ENCODE measurements at regions not wholly inside any gene's neighbourhood (a gene's known extent, or its start where the extent isn't known, plus 50 kb on each side); places are given as distances from the start of the nearest gene placed in this dataset.

DNA sequence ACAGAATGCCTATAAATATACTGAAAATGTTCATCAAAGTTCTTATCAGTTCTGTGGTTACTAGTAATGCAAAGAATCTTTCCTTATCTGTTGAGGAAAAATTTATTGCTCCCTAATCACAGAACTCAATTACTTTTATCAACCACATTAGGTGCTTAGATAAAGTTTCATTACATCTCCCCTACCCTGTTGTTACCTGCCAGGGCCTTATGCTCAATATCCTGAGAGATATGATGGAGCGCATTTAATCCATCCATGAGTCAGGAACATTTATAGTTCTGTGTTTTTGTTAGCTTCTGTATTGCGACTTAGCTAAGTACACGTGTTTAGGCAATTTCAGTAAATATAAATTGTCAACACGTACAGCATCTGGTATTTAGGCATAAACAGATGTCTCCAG is 164.3 kb upstream of the ST8SIA4 start:
- no peaks in the 10 kb centered on the region for H4K20me1 ChIP-seq (ENCODE audit: insufficient read depth)
- no peak for DNase-seq
- no peaks in the 10 kb centered on the region for H3K9me2 ChIP-seq
- no peaks in the 10 kb centered on the region for H3K27me3 ChIP-seq (ENCODE audit: insufficient read depth)
- no peaks in the 10 kb centered on the region for H3K79me2 ChIP-seq (ENCODE audit: insufficient read depth)
- no peaks in the 10 kb centered on the region for H3F3A ChIP-seq (replicated peaks; ENCODE audit: insufficient read depth)
- no peak overlapping the region for H3K27ac ChIP-seq (ENCODE audit: low read depth in 2 of 2, low read length in 1 of 2)
- CTCF ChIA-PET = interaction anchor here (1.5 kb wide), 1 partner anchor 8 kb away, joined by 3 read pairs; no protein-coding TSS in a partner anchor
- no peak overlapping the region for H3K4me2 ChIP-seq
- POLR2A ChIA-PET = no interaction called here
- H3K36me3 ChIP-seq (replicated peaks in 1 of 2; ENCODE audit: control insufficient read depth in 1 of 2, insufficient read depth in 2 of 2, low read length in 1 of 2) = no peaks in the 10 kb centered on the region
- H2AFZ ChIP-seq (ENCODE audit: low read depth) = no peak overlapping the region
- H3K4me1 ChIP-seq (ENCODE audit: control insufficient read depth in 1 of 2, insufficient read depth in 2 of 2, low read depth in 1 of 2, low read length in 1 of 2) = no peaks in the 10 kb centered on the region
- no peaks in the 10 kb centered on the region for H3K9me3 ChIP-seq
- WGBS (ENCODE audit: low lambda C conversion rate) = 26% methylated on average over 4 of the region's 4 CpGs
- H3K4me3 ChIP-seq (ENCODE audit: low read depth in 2 of 2, low read length in 1 of 2) = no peak overlapping the region
- H3K9ac ChIP-seq = no peak overlapping the region
- no peak for TF ChIP-seq JUND (IDR thresholded peaks at IDR 0.05)
- no peak for TF ChIP-seq RFX5 (IDR thresholded peaks at IDR 0.05; ENCODE audit: low read length)
- TF ChIP-seq, protein P1, sequence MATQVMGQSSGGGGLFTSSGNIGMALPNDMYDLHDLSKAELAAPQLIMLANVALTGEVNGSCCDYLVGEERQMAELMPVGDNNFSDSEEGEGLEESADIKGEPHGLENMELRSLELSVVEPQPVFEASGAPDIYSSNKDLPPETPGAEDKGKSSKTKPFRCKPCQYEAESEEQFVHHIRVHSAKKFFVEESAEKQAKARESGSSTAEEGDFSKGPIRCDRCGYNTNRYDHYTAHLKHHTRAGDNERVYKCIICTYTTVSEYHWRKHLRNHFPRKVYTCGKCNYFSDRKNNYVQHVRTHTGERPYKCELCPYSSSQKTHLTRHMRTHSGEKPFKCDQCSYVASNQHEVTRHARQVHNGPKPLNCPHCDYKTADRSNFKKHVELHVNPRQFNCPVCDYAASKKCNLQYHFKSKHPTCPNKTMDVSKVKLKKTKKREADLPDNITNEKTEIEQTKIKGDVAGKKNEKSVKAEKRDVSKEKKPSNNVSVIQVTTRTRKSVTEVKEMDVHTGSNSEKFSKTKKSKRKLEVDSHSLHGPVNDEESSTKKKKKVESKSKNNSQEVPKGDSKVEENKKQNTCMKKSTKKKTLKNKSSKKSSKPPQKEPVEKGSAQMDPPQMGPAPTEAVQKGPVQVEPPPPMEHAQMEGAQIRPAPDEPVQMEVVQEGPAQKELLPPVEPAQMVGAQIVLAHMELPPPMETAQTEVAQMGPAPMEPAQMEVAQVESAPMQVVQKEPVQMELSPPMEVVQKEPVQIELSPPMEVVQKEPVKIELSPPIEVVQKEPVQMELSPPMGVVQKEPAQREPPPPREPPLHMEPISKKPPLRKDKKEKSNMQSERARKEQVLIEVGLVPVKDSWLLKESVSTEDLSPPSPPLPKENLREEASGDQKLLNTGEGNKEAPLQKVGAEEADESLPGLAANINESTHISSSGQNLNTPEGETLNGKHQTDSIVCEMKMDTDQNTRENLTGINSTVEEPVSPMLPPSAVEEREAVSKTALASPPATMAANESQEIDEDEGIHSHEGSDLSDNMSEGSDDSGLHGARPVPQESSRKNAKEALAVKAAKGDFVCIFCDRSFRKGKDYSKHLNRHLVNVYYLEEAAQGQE (IDR thresholded peaks at IDR 0.05; ENCODE audit: low read depth, low read length) = no peak
- no peak for TF ChIP-seq CHD2 (IDR thresholded peaks at IDR 0.05; ENCODE audit: low read length, partially characterized antibody)
- TF ChIP-seq, protein P2, sequence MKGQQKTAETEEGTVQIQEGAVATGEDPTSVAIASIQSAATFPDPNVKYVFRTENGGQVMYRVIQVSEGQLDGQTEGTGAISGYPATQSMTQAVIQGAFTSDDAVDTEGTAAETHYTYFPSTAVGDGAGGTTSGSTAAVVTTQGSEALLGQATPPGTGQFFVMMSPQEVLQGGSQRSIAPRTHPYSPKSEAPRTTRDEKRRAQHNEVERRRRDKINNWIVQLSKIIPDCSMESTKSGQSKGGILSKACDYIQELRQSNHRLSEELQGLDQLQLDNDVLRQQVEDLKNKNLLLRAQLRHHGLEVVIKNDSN (IDR thresholded peaks at IDR 0.05; ENCODE audit: borderline replicate concordance, low read depth) = no peak
- TF ChIP-seq, protein P3, sequence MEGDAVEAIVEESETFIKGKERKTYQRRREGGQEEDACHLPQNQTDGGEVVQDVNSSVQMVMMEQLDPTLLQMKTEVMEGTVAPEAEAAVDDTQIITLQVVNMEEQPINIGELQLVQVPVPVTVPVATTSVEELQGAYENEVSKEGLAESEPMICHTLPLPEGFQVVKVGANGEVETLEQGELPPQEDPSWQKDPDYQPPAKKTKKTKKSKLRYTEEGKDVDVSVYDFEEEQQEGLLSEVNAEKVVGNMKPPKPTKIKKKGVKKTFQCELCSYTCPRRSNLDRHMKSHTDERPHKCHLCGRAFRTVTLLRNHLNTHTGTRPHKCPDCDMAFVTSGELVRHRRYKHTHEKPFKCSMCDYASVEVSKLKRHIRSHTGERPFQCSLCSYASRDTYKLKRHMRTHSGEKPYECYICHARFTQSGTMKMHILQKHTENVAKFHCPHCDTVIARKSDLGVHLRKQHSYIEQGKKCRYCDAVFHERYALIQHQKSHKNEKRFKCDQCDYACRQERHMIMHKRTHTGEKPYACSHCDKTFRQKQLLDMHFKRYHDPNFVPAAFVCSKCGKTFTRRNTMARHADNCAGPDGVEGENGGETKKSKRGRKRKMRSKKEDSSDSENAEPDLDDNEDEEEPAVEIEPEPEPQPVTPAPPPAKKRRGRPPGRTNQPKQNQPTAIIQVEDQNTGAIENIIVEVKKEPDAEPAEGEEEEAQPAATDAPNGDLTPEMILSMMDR (IDR thresholded peaks at IDR 0.05) = no peak
- TF ChIP-seq EP300 (IDR thresholded peaks at IDR 0.05; ENCODE audit: borderline replicate concordance in 1 of 2, low read depth in 1 of 2, low read length in 1 of 2) = no peak
- TF ChIP-seq SMC3 (IDR thresholded peaks at IDR 0.05; ENCODE audit: low read depth, low read length) = no peak
- TF ChIP-seq RCOR1 (IDR thresholded peaks at IDR 0.05; ENCODE audit: low read length) = no peak
- no peak for TF ChIP-seq SIN3A (IDR thresholded peaks at IDR 0.05; ENCODE audit: borderline replicate concordance, low read depth, low read length)
- TF ChIP-seq, protein P4, sequence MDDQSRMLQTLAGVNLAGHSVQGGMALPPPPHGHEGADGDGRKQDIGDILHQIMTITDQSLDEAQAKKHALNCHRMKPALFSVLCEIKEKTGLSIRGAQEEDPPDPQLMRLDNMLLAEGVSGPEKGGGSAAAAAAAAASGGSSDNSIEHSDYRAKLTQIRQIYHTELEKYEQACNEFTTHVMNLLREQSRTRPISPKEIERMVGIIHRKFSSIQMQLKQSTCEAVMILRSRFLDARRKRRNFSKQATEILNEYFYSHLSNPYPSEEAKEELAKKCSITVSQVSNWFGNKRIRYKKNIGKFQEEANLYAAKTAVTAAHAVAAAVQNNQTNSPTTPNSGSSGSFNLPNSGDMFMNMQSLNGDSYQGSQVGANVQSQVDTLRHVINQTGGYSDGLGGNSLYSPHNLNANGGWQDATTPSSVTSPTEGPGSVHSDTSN (IDR thresholded peaks at IDR 0.05) = no peak
- TF ChIP-seq YY1 (IDR thresholded peaks at IDR 0.05; ENCODE audit: low read depth) = no peak
- TF ChIP-seq TEAD4 (IDR thresholded peaks at IDR 0.05; ENCODE audit: borderline replicate concordance, insufficient read depth) = no peak
- no peak for TF ChIP-seq RXRA (IDR thresholded peaks at IDR 0.05; ENCODE audit: borderline replicate concordance, low read depth)
- TF ChIP-seq, protein P5, sequence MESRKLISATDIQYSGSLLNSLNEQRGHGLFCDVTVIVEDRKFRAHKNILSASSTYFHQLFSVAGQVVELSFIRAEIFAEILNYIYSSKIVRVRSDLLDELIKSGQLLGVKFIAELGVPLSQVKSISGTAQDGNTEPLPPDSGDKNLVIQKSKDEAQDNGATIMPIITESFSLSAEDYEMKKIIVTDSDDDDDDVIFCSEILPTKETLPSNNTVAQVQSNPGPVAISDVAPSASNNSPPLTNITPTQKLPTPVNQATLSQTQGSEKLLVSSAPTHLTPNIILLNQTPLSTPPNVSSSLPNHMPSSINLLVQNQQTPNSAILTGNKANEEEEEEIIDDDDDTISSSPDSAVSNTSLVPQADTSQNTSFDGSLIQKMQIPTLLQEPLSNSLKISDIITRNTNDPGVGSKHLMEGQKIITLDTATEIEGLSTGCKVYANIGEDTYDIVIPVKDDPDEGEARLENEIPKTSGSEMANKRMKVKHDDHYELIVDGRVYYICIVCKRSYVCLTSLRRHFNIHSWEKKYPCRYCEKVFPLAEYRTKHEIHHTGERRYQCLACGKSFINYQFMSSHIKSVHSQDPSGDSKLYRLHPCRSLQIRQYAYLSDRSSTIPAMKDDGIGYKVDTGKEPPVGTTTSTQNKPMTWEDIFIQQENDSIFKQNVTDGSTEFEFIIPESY (IDR thresholded peaks at IDR 0.05; ENCODE audit: borderline replicate concordance, low read depth) = no peak
- no peak for TF ChIP-seq FOSL2 (IDR thresholded peaks at IDR 0.05; ENCODE audit: borderline replicate concordance, low read depth)
- no peak for TF ChIP-seq GATA2 (CRISPR knock-in tag; IDR thresholded peaks at IDR 0.05)
- TF ChIP-seq MEF2A (IDR thresholded peaks at IDR 0.05; ENCODE audit: borderline replicate concordance, low read depth) = no peak

All from SK-N-SH (cell line).